ENCODE measurements at regions not wholly inside any gene's neighbourhood (a gene's known extent, or its start where the extent isn't known, plus 50 kb on each side); places are given as distances from the start of the nearest gene placed in this dataset.

- Histone ChIP-seq H3K36me3 (ENCODE audit: control insufficient read depth in 2 of 2, insufficient read depth in 2 of 2, low read length in 1 of 2) (no peaks in the 10 kb centered on the region), H3K9me3 (replicated peaks; ENCODE audit: control insufficient read depth, insufficient read depth, low read length) (peaks cover 11% of the 10 kb centered on the region), H2AFZ (ENCODE audit: control insufficient read depth, low read depth, low read length) (no peak overlapping the region), H3K4me2 (ENCODE audit: control insufficient read depth, insufficient read depth) (no peak overlapping the region), H4K20me1 (ENCODE audit: control insufficient read depth, insufficient read depth) (no peaks in the 10 kb centered on the region), H3K27ac (ENCODE audit: control insufficient read depth, insufficient read depth) (no peak overlapping the region), H3K4me3 (no peak overlapping the region), H3K27me3 (replicated peaks in 1 of 2; ENCODE audit: control insufficient read depth in 2 of 2, insufficient read depth in 2 of 2, low read length in 1 of 2) (no peaks in the 10 kb centered on the region), H3K9ac (ENCODE audit: control insufficient read depth, insufficient read depth, low read length) (no peak overlapping the region), H3K79me2 (ENCODE audit: control insufficient read depth, insufficient read depth, low read length) (no peaks in the 10 kb centered on the region), H3K4me1 (ENCODE audit: control insufficient read depth, insufficient read depth, low read length) (no peaks in the 10 kb centered on the region)
- TF ChIP-seq ZNF207 (IDR thresholded peaks at IDR 0.05; ENCODE audit: borderline replicate concordance) (no peak), ZNF622 (IDR thresholded peaks at IDR 0.05) (no peak), NBN (IDR thresholded peaks at IDR 0.05) (no peak), CHD1 (IDR thresholded peaks at IDR 0.05; ENCODE audit: low read depth, low read length) (no peak), SUZ12 (IDR thresholded peaks at IDR 0.05; ENCODE audit: unreplicated experiment) (no peak), RCOR1 (conservative IDR thresholded peaks at IDR 0.05; ENCODE audit: low read depth, low read length) (no peak), JUND (IDR thresholded peaks at IDR 0.05; ENCODE audit: low read depth, low read length) (no peak), KLF5 (IDR thresholded peaks at IDR 0.05; ENCODE audit: partially characterized antibody) (no peak), NRF1 (conservative IDR thresholded peaks at IDR 0.05; ENCODE audit: low read depth, low read length) (no peak), IRF4 (IDR thresholded peaks at IDR 0.05; ENCODE audit: low read depth, low read length) (no peak), FOXK2 (IDR thresholded peaks at IDR 0.05) (no peak), CEBPZ (IDR thresholded peaks at IDR 0.05; ENCODE audit: low read depth, low read length) (no peak), ZNF384 (IDR thresholded peaks at IDR 0.05; ENCODE audit: borderline replicate concordance, low read depth, low read length) (no peak)
- ATAC-seq (no peak), DNase-seq (ENCODE audit: low read depth, low spot score) (no peak), FAIRE-seq (no peak)
- in situ Hi-C loops (cut with MboI) = no loop called here
- ChIA-PET POLR2A (no interaction called here), RAD21 (ENCODE audit: unreplicated experiment) (no interaction called here), CTCF (interaction anchor here (0.6 kb wide), 1 partner anchor 22 kb away, joined by 3 read pairs; no protein-coding TSS in a partner anchor), SMC1A (ENCODE audit: uncharacterized antibody, unreplicated experiment) (no interaction called here)
- WGBS (ENCODE audit: insufficient coverage, insufficient replicate concordance, low lambda C conversion rate, missing lambda C conversion rate) = 73% methylated on average over 3 of the region's 3 CpGs
- intact Hi-C loops (cut with micrococcal nuclease; ENCODE audit: unreplicated experiment) = no loop called here
- no TSS peak for BruUV-seq (replicated peaks)
Observed at GRCh38 chr3:102148598-102149337, 286.0 kb upstream of the ZPLD1 start.
